Retinal pigment epithelial cell (primary cell): ENCODE measurements at regions not wholly inside any gene's neighbourhood (a gene's known extent, or its start where the extent isn't known, plus 50 kb on each side); places are given as distances from the start of the nearest gene placed in this dataset.
"Not testable (repeated sequence)": the region's sequence is repeated elsewhere in the genome, so short reads cannot be mapped to it uniquely, and the experiment has no call there.

Experiments
- DNase-seq: peaks from one replicate; pipeline ENCODE4 v3.0.0-alpha.2; 2010; ENCODE audit warnings: low read depth
- H3K4me3 ChIP-seq: 2 replicates; pipeline ENCODE4 v1.5.1; 2011; ENCODE audit warnings: mild to moderate bottlenecking, low read length, control low read depth, moderate library complexity
- TF ChIP-seq, protein P1 (sequence below): conservative IDR thresholded peaks from 2 replicates; pipeline ENCODE4 v1.5.1; 2011; ENCODE audit warnings: low read depth, low read length, control low read depth, inconsistent platforms

DNA sequence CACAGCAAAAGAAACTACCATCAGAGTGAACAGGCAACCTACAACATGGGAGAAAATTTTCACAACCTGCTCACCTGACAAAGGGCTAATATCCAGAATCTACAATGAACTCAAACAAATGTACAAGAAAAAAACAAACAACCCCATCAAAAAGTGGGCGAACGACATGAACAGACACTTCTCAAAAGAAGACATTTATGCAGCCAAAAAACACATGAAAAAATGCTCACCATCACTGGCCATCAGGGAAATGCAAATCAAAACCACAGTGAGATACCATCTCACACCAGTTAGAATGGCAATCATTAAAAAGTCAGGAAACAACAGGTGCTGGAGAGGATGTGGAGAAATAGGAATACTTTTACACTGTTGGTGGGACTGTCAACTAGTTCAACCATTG lies 207.8 kb downstream of the USP6NL start:
- not testable (repeated sequence) for H3K4me3 ChIP-seq, DNase-seq

DNA sequence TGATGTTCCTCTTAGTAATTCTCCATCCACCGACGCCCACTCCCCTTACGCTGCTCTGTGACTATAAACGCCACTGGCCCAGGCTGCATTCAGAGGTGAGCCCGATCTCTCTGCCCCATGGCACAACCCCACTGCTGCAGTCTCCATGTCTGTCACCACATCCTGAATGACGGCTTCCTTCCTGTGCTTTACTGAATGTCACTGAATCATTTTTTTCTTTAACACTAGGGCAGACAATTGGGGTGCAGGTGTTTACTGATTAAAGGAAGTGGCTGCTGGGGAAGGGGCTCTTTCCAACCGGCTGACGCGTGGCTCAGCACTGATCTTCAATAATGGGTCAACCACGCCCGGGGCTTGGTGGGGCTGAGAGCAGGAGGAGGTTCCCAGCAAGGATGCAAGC lies 208.3 kb downstream of the USP6NL start:
- DNase-seq, result no peak
- H3K4me3 ChIP-seq, result no peak overlapping the region

DNA sequence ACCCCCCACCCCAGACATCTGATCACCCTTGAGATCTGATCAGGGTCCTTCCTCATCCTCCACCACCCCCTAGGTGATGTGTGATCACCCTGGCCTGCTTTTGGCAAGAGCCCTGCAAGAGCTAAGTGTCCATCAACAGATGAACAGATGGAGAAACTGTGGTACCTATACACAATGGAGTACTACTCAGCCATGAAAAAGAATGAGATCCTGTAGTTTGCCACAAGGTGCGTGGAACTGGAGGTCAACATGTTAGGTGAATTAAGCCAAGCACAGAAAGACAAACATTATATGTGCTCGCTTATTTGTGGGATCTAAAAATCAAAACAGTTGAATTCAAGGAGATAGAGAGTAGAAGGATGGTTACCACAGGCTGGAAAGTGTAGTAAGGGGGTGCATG lies 209.1 kb downstream of the USP6NL start:
- TF ChIP-seq, protein P1, sequence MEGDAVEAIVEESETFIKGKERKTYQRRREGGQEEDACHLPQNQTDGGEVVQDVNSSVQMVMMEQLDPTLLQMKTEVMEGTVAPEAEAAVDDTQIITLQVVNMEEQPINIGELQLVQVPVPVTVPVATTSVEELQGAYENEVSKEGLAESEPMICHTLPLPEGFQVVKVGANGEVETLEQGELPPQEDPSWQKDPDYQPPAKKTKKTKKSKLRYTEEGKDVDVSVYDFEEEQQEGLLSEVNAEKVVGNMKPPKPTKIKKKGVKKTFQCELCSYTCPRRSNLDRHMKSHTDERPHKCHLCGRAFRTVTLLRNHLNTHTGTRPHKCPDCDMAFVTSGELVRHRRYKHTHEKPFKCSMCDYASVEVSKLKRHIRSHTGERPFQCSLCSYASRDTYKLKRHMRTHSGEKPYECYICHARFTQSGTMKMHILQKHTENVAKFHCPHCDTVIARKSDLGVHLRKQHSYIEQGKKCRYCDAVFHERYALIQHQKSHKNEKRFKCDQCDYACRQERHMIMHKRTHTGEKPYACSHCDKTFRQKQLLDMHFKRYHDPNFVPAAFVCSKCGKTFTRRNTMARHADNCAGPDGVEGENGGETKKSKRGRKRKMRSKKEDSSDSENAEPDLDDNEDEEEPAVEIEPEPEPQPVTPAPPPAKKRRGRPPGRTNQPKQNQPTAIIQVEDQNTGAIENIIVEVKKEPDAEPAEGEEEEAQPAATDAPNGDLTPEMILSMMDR, result no peak
- no peak for DNase-seq
- no peak overlapping the region for H3K4me3 ChIP-seq

More for the DNA sequence above, 208.3 kb downstream of the USP6NL start:
- TF ChIP-seq, protein P1, result no peak

DNA sequence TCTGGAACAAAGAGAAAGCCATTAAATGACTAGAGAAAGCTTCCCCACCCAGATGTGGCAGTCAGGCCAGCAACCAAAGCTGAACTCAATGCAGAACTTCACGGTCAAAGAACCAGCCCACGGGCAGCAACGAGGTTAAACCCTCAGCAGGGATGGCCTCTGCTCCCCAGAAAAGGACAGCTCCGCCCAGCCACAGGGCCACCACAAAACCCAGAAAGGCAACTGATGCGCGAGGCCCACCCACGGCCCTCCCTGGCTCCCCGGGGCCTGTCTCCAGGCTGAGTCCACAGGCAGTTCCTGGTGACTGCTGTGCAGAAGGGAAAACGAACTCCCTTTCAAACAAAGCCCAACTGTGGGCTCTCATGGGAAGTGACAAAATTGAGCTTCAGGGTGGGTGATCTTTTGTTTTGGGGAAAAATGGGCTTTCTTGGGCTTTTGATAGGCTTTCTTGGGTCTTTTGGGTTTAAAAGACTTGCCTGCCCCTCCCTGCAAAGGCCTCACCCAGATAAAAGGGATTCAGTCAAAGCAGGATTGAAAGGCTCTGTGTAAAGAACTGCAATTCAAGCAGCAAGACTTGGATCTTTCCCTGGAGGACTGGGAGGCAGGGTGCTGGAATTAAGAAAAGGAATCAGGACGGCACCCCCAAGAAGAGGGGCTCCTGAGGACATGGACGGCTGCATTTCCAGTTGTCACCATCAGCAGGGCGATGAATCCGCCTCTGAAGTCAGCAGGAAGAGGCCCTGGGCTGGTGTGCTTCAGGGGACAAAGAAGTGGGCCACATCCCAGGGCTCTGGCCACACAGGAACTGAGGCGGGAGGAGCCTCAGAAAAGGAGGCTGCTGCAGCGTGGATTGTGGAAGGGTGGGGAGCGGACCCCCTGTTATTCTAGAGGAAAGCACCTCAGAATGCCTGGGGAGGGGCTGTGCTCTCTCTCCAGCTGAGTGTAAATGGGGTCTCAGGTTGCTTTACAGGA lies 209.9 kb downstream of the USP6NL start:
- TF ChIP-seq, protein P1, result no peak
- H3K4me3 ChIP-seq, result no peak overlapping the region
- DNase-seq, result no peak

DNA sequence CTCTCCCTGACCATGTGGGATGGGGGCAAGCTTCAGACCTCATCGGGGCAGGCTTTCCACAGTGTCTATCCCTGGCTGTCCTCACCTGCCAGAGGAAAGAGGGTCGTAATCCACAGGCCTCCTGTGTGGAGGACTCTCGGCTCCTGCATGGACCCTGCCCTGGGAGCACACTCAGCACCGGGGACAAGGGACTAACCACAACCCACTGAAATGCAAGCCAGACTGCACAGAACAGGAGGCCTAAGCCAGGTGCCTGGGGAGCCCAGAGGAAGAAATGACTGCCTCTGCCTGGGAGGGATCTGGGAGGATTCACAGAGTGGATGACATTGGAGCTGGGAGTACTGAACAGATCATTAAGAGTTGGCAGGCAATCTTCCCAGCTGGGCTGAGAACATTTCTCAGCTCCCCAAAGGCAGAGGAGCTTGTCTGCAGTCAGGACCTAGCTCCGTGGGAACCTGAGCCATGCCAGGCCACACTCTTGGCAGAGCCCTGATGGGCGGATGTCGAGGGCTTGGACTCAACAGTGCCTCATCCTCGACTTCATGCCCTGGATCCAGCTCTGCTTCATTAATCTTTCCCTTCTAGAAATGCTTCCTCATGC lies 213.4 kb downstream of the USP6NL start:
- DNase-seq, result no peak
- TF ChIP-seq, protein P1, result no peak
- no peak overlapping the region for H3K4me3 ChIP-seq

DNA sequence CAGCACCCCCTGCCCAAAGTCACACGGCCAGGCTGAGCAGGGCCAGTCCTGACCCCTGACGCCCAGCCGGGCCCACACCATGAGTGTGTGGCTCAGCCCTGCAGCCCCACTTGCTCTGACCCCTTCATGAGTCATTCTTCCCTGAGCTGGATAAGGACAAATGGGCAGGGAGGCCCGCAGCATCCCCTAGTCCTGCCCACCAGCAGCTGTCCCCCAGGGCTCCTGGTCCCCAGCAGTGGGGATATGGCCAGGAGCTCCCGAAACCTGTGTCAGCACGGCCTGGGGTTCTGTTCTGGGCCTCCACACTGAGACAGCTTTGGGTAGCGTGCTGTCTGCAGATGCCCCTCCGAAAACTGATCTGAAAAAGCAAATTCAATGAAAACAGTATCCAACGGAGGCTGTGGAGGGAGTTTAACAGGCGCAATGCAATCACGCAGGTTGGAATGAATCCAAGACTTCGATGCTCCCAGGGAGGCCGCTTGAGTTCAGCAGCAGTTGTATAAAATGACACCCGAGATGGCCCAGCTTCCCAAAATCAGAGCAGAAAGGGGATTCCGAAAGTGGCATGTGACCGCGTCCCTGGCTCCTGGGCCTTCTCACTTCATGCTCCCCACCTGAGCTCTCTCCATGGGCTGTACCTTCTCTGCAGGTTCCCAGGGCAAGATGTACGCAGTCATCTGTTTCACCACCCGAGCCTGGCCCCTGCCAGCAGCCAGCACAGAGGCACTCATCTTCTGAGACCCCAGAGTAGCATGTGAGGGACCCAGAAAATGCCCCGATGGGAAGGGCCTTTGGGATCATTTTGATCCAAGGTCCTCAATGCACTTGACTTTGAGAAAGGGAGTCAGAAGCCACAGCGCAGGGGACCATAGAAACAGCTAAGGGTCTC lies 214.1 kb downstream of the USP6NL start:
- TF ChIP-seq, protein P1, result no peak
- no peak overlapping the region for H3K4me3 ChIP-seq
- no peak for DNase-seq
